IMR-90 (cell line): ENCODE measurements at regions not wholly inside any gene's neighbourhood (a gene's known extent, or its start where the extent isn't known, plus 50 kb on each side); places are given as distances from the start of the nearest gene placed in this dataset.

Source experiments
- BHLHE40 ChIP-seq: fragments of 150-350 bp; IDR thresholded peaks from 2 replicates; pipeline ENCODE4 v1.6.1; 2016; ENCODE audit warnings: mild to moderate bottlenecking, low read depth, low read length
- CTCF ChIP-seq: conservative IDR thresholded peaks from 2 replicates; pipeline ENCODE4 v1.5.1; 2012; ENCODE audit warnings: mild to moderate bottlenecking, low read depth, low read length, improper control_type of control experiment
- MAFK ChIP-seq: IDR thresholded peaks from 2 replicates; pipeline ENCODE4 v1.6.1; 2012; ENCODE audit warnings: low read depth, low read length, improper control_type of control experiment
- POLR2A ChIP-seq: IDR thresholded peaks from 2 replicates; pipeline ENCODE4 v1.6.1; 2012; ENCODE audit warnings: mild to moderate bottlenecking, low read depth, low read length
- RAD21 ChIP-seq: IDR thresholded peaks from 2 replicates; pipeline ENCODE4 v1.6.1; 2012; ENCODE audit warnings: low read length, improper control_type of control experiment
- RFX5 ChIP-seq: IDR thresholded peaks from 2 replicates; pipeline ENCODE4 v1.8.0; 2012; ENCODE audit warnings: low read depth, mild to moderate bottlenecking, low read length, moderate library complexity
- SMC3 ChIP-seq: fragments of 150-350 bp; IDR thresholded peaks from 2 replicates; pipeline ENCODE4 v1.6.1; 2016; ENCODE audit warnings: low read depth, mild to moderate bottlenecking, antibody characterized with exemption, low read length, moderate library complexity

DNA sequence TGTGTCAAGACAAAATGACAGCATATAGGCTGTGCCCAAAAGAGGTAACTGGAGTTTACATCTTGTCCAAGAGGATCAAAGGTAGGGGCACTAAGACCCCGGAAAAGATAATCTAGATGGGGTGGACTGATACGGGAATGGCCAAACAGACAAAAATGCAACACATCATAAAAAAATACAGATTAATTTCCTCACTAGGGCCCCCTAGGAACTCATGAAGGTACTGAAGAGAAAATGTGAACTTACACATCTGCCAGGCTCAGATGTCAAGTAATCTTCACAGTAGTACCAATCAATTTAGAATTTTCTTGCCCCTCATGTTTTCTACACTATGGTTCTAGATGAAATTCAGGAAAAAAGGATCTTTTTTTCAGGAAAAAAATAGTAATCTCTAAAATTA, 115.6 kb upstream of the REG3A start:
- TF ChIP-seq CTCF = no peak
- no peak for TF ChIP-seq POLR2A
- TF ChIP-seq RFX5 = no peak
- TF ChIP-seq MAFK = no peak
- TF ChIP-seq SMC3 = no peak
- no peak for TF ChIP-seq RAD21
- TF ChIP-seq BHLHE40 = no peak
